Peyer's patch (tissue), 4 donors: ENCODE measurements at regions not wholly inside any gene's neighbourhood (a gene's known extent, or its start where the extent isn't known, plus 50 kb on each side); places are given as distances from the start of the nearest gene placed in this dataset.

Experiments
- CTCF ChIP-seq, 6 experiments: fragments of 450-650 bp in 4 of 6; fragments of 200-600 bp in 2 of 6; sonication (generic) in 1 of 6; IDR thresholded peaks; one replicate each; pipeline ENCODE4 v1.5.1; 2017 to 2019; ENCODE audit warnings: antibody characterized with exemption in 6 of 6, mild to moderate bottlenecking in 3 of 6, moderate library complexity in 1 of 6
- POLR2A ChIP-seq, 2 donors: fragments of 450-650 bp; IDR thresholded peaks; one replicate each; pipeline ENCODE4 v1.5.1; 2017; ENCODE audit warnings: antibody characterized with exemption in 2 of 2, mild to moderate bottlenecking in 2 of 2, moderate library complexity in 2 of 2

- TF ChIP-seq POLR2A (IDR thresholded peaks at IDR 0.05), result no peak
- TF ChIP-seq CTCF (IDR thresholded peaks at IDR 0.05), result no peak
These were observed 146.9 kb upstream of the IER5L start for GRCh38 chr9:129324808-129325502.
